ENCODE measurements at regions not wholly inside any gene's neighbourhood (a gene's known extent, or its start where the extent isn't known, plus 50 kb on each side); places are given as distances from the start of the nearest gene placed in this dataset.
"Not testable (repeated sequence)": the region's sequence is repeated elsewhere in the genome, so short reads cannot be mapped to it uniquely, and the experiment has no call there.

- no peaks in the 10 kb centered on the region for H3K79me2 ChIP-seq (ENCODE audit: insufficient read depth)
- no peak overlapping the region for H2AFZ ChIP-seq (ENCODE audit: low read depth)
- H3K4me1 ChIP-seq (ENCODE audit: control insufficient read depth in 1 of 2, insufficient read depth in 2 of 2, low read depth in 1 of 2, low read length in 1 of 2), result no peaks in the 10 kb centered on the region
- H3K9me2 ChIP-seq, result no peaks in the 10 kb centered on the region
- H3F3A ChIP-seq (replicated peaks; ENCODE audit: insufficient read depth), result no peaks in the 10 kb centered on the region
- H3K27me3 ChIP-seq (ENCODE audit: insufficient read depth), result no peaks in the 10 kb centered on the region
- H3K4me2 ChIP-seq, result no peak overlapping the region
- no peaks in the 10 kb centered on the region for H3K36me3 ChIP-seq (replicated peaks in 1 of 2; ENCODE audit: control insufficient read depth in 1 of 2, insufficient read depth in 2 of 2, low read length in 1 of 2)
- no peak overlapping the region for H3K9ac ChIP-seq
- no peaks in the 10 kb centered on the region for H3K9me3 ChIP-seq
- no peak overlapping the region for H3K27ac ChIP-seq (ENCODE audit: low read depth in 2 of 2, low read length in 1 of 2)
- DNase-seq, result no peak
- TF ChIP-seq RAD21 (IDR thresholded peaks at IDR 0.05; ENCODE audit: low read length) (no peak), MAX (IDR thresholded peaks at IDR 0.05; ENCODE audit: low read depth) (no peak), GABPA (IDR thresholded peaks at IDR 0.05; ENCODE audit: low read depth) (no peak), RFX5 (IDR thresholded peaks at IDR 0.05; ENCODE audit: low read length) (no peak), POLR2AphosphoS5 (IDR thresholded peaks at IDR 0.05; ENCODE audit: low read depth, low read length) (no peak), TEAD4 (IDR thresholded peaks at IDR 0.05; ENCODE audit: borderline replicate concordance, insufficient read depth) (no peak), TCF12 (IDR thresholded peaks at IDR 0.05) (no peak), FOXJ3 (CRISPR knock-in tag; IDR thresholded peaks at IDR 0.05) (no peak), EP300 (IDR thresholded peaks at IDR 0.05; ENCODE audit: borderline replicate concordance in 1 of 2, low read depth in 1 of 2, low read length in 1 of 2) (no peak), MXI1 (IDR thresholded peaks at IDR 0.05; ENCODE audit: low read depth, low read length) (no peak)
- TF ChIP-seq, protein P1, sequence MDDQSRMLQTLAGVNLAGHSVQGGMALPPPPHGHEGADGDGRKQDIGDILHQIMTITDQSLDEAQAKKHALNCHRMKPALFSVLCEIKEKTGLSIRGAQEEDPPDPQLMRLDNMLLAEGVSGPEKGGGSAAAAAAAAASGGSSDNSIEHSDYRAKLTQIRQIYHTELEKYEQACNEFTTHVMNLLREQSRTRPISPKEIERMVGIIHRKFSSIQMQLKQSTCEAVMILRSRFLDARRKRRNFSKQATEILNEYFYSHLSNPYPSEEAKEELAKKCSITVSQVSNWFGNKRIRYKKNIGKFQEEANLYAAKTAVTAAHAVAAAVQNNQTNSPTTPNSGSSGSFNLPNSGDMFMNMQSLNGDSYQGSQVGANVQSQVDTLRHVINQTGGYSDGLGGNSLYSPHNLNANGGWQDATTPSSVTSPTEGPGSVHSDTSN (IDR thresholded peaks at IDR 0.05), result no peak
- ChIA-PET POLR2A (no interaction called here), CTCF (interaction anchor here (0.8 to 1.4 kb wide), 2 partner anchors 9 to 399 kb away, joined by 4 to 5 read pairs; no protein-coding TSS in a partner anchor)
- WGBS (ENCODE audit: low lambda C conversion rate), result 13% methylated on average over 4 of the region's 4 CpGs
- H4K20me1 ChIP-seq (ENCODE audit: insufficient read depth), result no peaks in the 10 kb centered on the region
- no peak overlapping the region for H3K4me3 ChIP-seq (ENCODE audit: low read depth in 2 of 2, low read length in 1 of 2)
These were observed 151.4 kb upstream of the TNFAIP3 start for GRCh38 chr6:137715589-137716045.

DNA sequence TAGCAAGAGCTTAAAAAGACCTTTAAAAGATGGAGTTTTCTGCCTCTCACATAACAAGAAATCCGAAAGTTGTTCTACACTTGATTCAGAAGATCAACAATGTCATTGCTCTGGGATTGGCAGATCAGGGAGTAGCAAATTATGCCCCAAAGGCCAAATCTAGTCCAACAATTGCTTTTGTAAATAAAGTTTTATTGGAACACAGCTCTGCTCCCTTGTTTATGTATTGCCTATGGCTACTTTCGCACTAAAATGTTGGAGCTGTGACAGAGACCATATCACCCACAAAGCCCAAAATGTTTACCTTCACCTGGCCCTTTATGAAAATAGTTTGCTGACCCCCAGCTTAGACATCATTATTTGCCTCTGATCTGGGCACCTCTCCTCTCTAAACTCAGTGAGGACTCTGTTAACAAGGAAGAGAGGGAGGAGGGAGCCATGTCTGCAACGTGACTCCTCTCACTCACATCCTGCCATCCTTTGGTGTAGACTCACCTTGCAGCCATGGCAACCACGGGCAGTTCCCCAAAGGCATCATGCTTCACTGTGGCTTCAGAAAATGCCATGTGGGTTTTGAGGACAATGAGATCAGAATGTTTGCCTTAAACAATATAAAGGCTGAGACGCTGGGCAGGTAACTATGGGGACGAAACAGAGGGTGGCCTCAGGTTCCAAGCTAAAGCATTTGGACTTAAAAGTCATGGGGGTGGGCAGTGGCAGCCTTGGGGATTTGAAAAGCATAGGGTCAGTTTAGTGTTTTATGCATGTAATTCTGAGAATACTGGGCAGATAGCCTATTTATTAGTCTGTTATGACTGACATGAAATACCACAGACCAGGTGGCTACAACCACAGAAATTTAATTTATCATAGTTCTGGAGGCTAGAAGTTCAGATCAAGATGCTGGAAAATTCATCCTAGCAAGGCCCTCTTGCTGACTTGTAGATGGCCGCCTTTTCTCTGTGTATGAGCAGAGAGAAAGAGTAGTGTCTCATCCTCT, 149.7 kb upstream of the TNFAIP3 start:
- H2AFZ ChIP-seq (ENCODE audit: low read depth), result no peak overlapping the region
- no peak for TF ChIP-seq NFIC (IDR thresholded peaks at IDR 0.05; ENCODE audit: borderline replicate concordance)
- TF ChIP-seq TAF1 (IDR thresholded peaks at IDR 0.05; ENCODE audit: borderline replicate concordance, low read depth, low read length), result no peak
- H3K9me2 ChIP-seq, result no peaks in the 10 kb centered on the region
- no peaks in the 10 kb centered on the region for H3F3A ChIP-seq (replicated peaks; ENCODE audit: insufficient read depth)
- no peak overlapping the region for H3K4me3 ChIP-seq (ENCODE audit: low read depth in 2 of 2, low read length in 1 of 2)
- no peak overlapping the region for H3K27ac ChIP-seq (ENCODE audit: low read depth in 2 of 2, low read length in 1 of 2)
- H3K9me3 ChIP-seq, result no peaks in the 10 kb centered on the region
- H3K27me3 ChIP-seq (ENCODE audit: insufficient read depth), result no peaks in the 10 kb centered on the region
- no peak overlapping the region for H3K4me2 ChIP-seq
- 13% methylated on average over 7 of the region's 7 CpGs for WGBS (ENCODE audit: low lambda C conversion rate)
- H3K79me2 ChIP-seq (ENCODE audit: insufficient read depth), result no peaks in the 10 kb centered on the region
- no peak for DNase-seq
- H3K4me1 ChIP-seq (ENCODE audit: control insufficient read depth in 1 of 2, insufficient read depth in 2 of 2, low read depth in 1 of 2, low read length in 1 of 2), result no peaks in the 10 kb centered on the region
- H4K20me1 ChIP-seq (ENCODE audit: insufficient read depth), result no peaks in the 10 kb centered on the region
- H3K9ac ChIP-seq, result no peak overlapping the region
- ChIA-PET POLR2A (no interaction called here), CTCF (interaction anchor here (2.0 kb wide), 1 partner anchor 9 kb away, joined by 13 read pairs; no protein-coding TSS in a partner anchor)
- no peaks in the 10 kb centered on the region for H3K36me3 ChIP-seq (replicated peaks in 1 of 2; ENCODE audit: control insufficient read depth in 1 of 2, insufficient read depth in 2 of 2, low read length in 1 of 2)

- H3K9me3 ChIP-seq; H3F3A ChIP-seq (replicated peaks; ENCODE audit: insufficient read depth); DNase-seq; H3K4me2 ChIP-seq; H3K36me3 ChIP-seq (replicated peaks in 1 of 2; ENCODE audit: control insufficient read depth in 1 of 2, insufficient read depth in 2 of 2, low read length in 1 of 2); H3K4me3 ChIP-seq (ENCODE audit: low read depth in 2 of 2, low read length in 1 of 2); H3K9me2 ChIP-seq; H3K27ac ChIP-seq (ENCODE audit: low read depth in 2 of 2, low read length in 1 of 2); POLR2A ChIA-PET; H3K9ac ChIP-seq; H3K4me1 ChIP-seq (ENCODE audit: control insufficient read depth in 1 of 2, insufficient read depth in 2 of 2, low read depth in 1 of 2, low read length in 1 of 2); H3K27me3 ChIP-seq (ENCODE audit: insufficient read depth); H2AFZ ChIP-seq (ENCODE audit: low read depth); H3K79me2 ChIP-seq (ENCODE audit: insufficient read depth); CTCF ChIA-PET; H4K20me1 ChIP-seq (ENCODE audit: insufficient read depth): not testable (repeated sequence)
- 21% methylated on average over 5 of the region's 5 CpGs for WGBS (ENCODE audit: low lambda C conversion rate)
These were observed 148.2 kb upstream of the TNFAIP3 start for GRCh38 chr6:137718903-137719302.

Data from SK-N-SH (cell line).